GM19395 (cell line): ENCODE measurements at regions not wholly inside any gene's neighbourhood (a gene's known extent, or its start where the extent isn't known, plus 50 kb on each side); places are given as distances from the start of the nearest gene placed in this dataset.
"Not testable (repeated sequence)": the region's sequence is repeated elsewhere in the genome, so short reads cannot be mapped to it uniquely, and the experiment has no call there.

Experiments used
- ATAC-seq: cut with Tn5 transposase; IDR thresholded peaks from one replicate; pipeline ENCODE4 v1.9.1; 2021; ENCODE audit warnings: mild to moderate bottlenecking, moderate library complexity; ENCODE audit not compliant: unreplicated experiment

- no peak for ATAC-seq
Measured at GRCh38 chr11:103794262-103794661, 242.2 kb upstream of the DDI1 start.

GRCh38 chr11:103798026-103798425 is 238.4 kb upstream of the DDI1 start:
- ATAC-seq = no peak

- no peak for ATAC-seq
Measured at GRCh38 chr11:103798446-103798845, 238.0 kb upstream of the DDI1 start.

- ATAC-seq = no peak
Measured at GRCh38 chr11:103800406-103801114, 235.9 kb upstream of the DDI1 start.

GRCh38 chr11:103803062-103803461 is 233.4 kb upstream of the DDI1 start:
- no peak for ATAC-seq

GRCh38 chr11:103805688-103806009 is 230.8 kb upstream of the DDI1 start:
- no peak for ATAC-seq

GRCh38 chr11:103806130-103806895 is 230.1 kb upstream of the DDI1 start:
- no peak for ATAC-seq

GRCh38 chr11:103807806-103808205 is 228.6 kb upstream of the DDI1 start:
- no peak for ATAC-seq

GRCh38 chr11:103808252-103808651 is 228.2 kb upstream of the DDI1 start:
- no peak for ATAC-seq

GRCh38 chr11:103811870-103812455 is 224.5 kb upstream of the DDI1 start:
- ATAC-seq = no peak

GRCh38 chr11:103812680-103813079 is 223.8 kb upstream of the DDI1 start:
- ATAC-seq = no peak

- not testable (repeated sequence) for ATAC-seq
Measured at GRCh38 chr11:103820345-103820744, 216.1 kb upstream of the DDI1 start.

- no peak for ATAC-seq
Measured at GRCh38 chr11:103824116-103824515, 212.3 kb upstream of the DDI1 start.

- no peak for ATAC-seq
Measured at GRCh38 chr11:103825469-103825868, 211.0 kb upstream of the DDI1 start.

GRCh38 chr11:103826856-103827255 is 209.6 kb upstream of the DDI1 start:
- ATAC-seq = no peak

GRCh38 chr11:103829596-103829995 is 206.8 kb upstream of the DDI1 start:
- ATAC-seq = no peak

- ATAC-seq = no peak
Measured at GRCh38 chr11:103830205-103830604, 206.2 kb upstream of the DDI1 start.

- no peak for ATAC-seq
Measured at GRCh38 chr11:103832762-103833161, 203.7 kb upstream of the DDI1 start.

- no peak for ATAC-seq
Measured at GRCh38 chr11:103842191-103842590, 194.2 kb upstream of the DDI1 start.

- no peak for ATAC-seq
Measured at GRCh38 chr11:103842795-103843194, 193.6 kb upstream of the DDI1 start.

GRCh38 chr11:103844327-103845215 is 191.9 kb upstream of the DDI1 start:
- peak; percentile 100 for ATAC-seq
